ENCODE measurements at regions not wholly inside any gene's neighbourhood (a gene's known extent, or its start where the extent isn't known, plus 50 kb on each side); places are given as distances from the start of the nearest gene placed in this dataset.

DNA sequence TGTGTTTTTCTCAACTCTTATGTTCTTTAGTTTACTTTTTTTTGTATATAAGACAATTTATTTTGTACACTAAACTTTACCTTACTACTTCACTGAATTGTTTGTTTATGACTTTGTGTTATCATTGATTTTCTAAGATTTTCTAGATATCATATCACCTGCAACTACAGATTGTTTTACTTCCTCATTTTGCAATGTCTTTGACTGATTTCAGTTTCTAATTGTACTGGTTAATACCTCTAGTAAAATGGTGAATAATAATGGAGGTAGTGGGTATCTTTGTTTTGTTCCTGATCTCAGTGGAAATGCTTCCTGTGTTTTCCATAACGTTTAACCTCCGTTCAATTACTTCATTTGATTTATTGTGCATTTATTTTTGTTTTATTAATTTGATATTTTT is 490.2 kb downstream of the TLL1 start:
- DNase-seq (no peak), ATAC-seq (no peak)

DNA sequence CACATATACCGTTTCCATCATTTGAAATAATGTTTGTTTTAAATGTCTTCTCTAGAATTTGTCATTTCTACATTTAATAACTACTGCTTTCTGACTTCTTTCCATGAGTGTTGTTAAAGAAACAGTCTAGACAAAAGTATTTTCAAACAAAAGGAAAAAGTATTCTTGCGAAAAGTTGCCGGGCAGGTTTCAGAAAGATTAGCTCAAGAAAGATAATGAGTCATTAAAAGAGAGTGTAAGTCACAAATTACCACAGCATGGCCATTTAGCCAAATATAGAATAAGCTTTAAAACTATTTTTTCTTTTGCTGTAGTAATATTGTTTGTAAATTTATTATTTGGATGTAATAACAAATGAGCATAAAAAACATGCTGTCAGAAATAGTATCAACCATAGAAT is 493.0 kb downstream of the TLL1 start:
- no peak for DNase-seq
- ATAC-seq = no peak

DNA sequence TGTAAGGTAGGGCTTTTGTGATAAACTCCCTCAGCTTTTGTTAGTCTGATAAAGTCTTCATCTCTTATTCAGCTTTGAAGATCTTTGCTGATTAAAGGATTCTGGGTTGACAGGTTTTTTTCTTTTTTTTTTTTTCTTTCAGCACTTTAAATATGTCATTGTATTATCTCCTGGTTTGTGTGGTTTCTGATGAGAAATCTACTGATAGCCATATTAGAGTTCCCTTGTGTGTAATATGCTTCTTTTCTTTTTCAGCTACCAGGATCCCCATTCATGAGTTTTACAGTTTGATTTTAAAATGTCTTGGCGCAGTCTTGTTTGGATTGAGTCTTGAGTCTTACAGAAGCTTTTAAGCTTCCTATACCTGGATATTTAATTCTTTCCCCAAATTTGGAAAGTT is 504.5 kb downstream of the TLL1 start:
- ATAC-seq = no peak

DNA sequence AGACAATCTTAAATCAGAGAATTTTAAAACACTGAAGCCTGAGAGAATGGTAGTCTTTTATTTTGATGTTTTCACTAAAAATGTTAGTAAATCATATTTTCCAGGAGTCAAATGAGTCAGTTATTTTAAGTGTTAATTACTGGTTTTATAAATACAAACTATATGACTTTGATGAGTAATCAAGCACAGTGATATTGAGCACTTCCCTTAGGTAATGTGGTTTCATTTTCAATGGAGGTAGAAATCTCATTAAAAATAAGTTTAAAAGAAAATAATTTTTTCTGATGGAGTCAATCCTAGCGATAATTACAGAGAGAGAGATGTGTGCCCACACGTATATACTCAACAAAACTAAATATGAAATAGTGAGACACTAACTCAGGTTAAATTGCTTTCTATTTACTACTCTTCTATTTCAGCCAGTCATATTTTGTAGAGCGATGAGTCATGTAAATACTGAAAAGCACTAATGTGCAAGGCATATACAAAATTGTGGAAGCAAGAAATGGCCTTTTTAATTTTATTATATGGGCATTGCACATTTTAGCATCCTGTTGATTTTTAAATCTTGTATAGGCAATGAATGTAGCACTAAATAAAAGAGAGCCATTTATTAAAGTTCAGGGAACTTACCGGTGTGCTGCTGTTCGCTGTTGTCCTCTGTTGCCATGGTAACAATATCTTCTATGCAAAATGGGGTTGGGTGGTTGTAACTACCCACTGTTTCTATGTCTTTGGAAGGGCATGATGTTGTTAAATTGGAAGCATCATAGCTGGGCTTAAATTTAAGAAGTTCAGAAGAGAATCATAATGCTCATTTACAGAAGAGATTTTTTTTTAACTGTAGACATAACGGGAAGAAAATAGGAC is 513.7 kb downstream of the TLL1 start:
- no peak for DNase-seq
- no peak for ATAC-seq

More for the DNA sequence above, 504.5 kb downstream of the TLL1 start:
- DNase-seq = no peak

DNA sequence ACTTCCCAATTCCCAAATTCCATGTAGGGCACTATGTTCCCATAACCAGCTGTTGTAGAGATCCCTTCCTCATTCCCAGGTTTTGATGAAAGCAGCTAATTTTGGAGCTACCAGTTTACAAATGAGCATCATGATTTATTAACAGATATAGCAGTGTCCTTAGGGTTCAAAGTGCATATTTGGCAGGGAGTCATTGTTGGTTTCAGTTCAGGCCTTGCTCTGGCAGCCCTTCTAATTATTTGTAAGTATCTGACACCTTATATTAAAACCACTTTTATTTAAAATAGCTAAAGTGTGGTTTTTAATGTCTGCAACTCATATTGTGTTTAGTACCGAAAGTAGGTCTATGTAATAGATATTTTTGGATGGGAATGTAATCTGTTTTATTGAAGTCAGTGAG is 518.5 kb downstream of the TLL1 start:
- DNase-seq (no peak), ATAC-seq (no peak)

DNA sequence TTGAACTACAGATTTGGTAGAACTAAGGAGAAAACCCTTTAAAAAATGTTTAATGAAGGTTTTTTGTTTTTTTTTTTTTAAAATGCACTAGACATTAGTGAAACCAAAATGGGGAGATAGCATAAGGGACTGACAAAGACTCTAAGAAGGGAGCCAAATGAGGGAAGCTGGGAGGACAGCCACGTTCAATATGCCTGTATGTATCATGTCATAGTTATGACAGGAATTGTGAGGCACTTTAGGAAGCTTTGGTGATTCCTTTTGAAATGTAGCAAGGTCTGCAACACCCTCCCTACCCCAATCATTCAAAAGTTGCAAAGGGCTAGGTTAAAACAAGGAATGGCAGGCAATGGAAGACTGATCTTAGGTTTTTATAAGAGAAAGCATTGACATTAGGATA is 526.0 kb downstream of the TLL1 start:
- no peak for ATAC-seq
- DNase-seq = no peak

DNA sequence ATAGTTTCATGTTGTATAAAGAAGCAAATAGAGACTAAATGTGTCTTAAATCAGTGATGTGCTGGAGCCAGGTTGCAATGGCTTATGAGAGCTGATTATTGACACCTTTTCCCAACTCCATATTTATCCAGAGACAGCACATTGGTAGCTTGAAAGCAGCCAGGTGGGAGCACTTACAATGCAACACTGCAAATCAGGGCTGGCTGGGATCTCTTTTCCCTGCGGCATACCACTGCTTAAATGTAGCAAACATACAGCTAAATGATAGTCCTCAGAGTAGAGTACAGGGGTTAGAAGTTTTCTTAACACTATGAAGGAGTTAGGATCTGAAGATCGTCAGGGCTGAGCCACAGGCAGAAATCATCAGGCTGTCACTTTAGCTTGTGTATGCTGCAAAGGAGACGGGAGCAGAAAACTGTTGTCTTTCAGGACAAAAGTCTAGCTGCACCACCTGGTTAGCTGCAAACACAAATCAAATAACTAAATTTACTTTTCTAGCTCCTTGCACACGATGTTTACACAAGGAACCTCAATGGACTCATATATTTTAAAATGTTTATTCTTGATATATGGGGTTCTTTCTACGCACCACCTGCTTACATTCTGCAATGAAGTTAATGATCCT is 527.3 kb downstream of the TLL1 start:
- no peak for ATAC-seq

DNA sequence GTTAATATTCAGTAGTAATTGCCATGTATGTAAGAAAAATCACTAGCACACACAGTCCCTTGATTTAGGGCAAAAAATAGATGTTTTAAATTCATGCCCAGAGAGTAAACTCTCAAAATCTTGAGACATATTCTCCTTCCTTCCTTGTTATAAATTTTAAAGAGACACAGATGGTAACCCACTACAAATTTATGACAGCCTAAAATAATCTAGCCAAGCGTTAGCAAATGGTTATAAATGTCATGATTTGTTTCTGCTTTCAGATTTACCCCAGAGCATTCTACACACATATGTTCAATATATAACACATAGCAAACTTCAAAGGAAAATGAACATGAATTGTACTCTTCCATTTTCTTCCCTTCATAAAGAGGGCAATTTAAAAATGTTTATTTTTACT is 540.3 kb downstream of the TLL1 start:
- ATAC-seq = no peak
- no peak for DNase-seq

More for the DNA sequence above, 527.3 kb downstream of the TLL1 start:
- no peak for DNase-seq

DNA sequence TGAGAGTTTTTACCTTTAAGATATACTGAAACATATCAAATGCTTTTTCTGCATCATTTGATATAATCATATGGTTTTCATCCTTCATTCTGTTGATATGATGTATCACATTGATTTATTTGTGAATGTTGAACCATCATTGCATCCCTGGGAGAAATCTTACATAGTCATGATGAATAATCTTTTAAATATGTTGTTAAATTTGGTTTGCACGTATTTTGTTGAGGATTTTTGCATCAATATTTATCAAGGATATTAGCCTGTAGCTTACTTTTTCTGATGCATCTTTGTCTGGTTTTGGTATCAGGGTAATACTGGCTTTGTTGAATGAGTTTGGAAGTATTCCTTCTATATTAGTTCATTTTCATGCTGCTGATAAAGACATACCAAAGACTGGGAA is 541.4 kb downstream of the TLL1 start:
- DNase-seq (no peak), ATAC-seq (no peak)

DNA sequence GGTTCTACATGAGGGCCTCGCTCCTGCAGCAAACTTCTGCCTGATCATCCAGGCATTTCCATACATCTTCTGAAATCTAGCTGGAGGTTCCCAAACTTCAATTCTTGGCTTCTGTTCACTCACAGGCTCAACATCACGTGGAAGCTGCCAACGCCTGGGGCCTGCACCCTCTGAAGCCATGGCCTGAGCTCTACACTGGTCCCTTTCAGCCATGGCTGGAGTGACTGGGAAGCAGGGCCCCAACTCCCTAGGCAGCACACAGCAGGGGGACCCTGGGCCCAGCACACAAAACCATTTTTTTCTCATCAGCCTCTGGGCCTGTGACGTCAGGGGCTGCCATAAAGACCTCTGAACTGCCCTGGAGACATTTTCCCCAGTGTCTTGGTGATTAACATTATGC is 542.7 kb downstream of the TLL1 start:
- no peak for DNase-seq
- no peak for ATAC-seq

DNA sequence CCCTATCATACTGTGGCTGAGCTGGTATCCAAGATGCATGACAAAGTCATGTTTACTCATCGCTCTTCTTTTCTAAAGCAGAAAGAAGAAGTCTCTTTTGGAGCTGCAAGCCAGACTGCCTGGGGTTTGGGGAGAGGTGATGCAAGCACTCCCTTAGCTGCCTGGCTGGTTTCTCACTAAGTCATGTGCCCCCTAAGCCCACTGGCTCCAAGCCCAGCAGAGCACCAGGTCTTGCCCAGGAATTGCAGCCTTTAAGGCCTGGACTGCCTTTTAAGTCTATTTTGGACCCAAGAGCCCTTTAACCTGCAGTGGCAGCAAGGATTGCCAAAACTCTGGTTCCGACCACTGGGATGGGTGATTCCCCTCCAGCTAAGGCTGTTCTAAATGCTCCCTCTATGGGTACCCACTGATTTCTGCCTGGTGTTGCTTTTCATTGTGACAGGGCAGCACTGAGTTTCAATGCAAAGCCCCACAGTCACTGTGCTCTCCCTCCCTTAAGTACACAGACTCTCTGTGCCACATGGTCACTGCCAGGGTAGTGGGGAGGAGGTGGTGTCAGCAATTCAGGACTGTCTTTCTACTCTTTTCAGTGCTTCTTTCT is 548.6 kb downstream of the TLL1 start:
- DNase-seq (no peak), ATAC-seq (no peak)

DNA sequence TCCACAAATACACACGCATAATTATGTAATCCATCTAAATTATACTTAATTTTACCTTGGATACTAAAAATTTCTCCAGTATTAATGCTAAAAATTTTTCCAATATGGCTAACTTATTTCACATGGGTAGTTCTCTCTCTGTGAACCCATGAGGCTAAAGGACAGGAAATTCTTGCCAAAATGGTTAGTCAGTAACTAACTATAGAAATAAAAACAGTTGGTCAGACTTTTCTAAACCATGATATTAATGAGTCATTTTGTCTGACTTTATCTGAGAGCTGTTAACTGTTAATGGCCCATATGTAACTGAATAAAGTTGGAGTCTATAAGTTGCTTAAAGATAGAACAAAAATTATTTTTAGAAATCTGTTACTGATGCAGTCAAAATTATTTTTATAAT is 549.4 kb downstream of the TLL1 start:
- ATAC-seq (no peak), DNase-seq (no peak)

DNA sequence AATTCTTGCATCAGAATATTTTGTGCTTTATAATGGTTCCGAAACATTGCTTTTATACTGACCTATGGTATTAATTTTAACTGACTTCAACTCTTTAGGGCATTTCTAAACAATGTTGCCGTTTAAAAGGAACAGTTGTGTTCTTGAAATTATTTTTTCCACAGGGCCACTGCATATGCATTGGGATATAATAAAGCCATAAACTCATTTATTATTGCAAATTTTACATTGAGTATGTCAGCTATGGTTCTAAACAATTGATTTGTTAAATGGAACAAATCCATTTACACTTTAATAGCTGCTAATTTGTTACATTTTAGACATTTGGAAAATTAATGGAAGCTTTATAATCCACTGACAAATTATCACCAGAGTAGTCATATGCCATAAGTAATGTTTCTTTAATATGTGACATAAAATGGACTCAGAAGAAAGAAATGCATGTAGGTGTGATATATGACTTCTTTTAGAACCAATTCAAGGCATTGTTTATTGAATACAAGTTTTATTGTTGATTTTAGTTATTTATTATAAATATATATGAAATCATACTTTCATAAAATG is 553.3 kb downstream of the TLL1 start:
- ATAC-seq (no peak), DNase-seq (no peak)

DNA sequence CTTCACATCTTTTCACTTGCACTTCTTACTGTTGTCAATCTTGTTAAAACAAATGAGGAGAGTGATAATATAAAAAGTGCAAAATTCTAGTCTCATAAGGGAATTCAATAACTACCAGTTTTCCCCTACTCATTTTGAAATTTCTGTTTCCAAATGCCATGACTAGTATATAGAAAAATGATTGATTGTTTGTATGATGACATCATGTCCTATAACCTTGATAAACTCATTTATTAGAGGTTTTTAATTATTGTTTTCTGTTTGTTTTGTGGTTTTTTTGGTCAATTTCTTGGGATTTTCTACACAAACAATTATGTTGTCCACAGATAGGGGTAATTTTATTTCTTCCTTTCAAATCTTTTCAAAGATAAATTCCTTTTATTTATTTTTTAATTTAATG is 559.1 kb downstream of the TLL1 start:
- ATAC-seq = no peak
- DNase-seq = no peak

DNA sequence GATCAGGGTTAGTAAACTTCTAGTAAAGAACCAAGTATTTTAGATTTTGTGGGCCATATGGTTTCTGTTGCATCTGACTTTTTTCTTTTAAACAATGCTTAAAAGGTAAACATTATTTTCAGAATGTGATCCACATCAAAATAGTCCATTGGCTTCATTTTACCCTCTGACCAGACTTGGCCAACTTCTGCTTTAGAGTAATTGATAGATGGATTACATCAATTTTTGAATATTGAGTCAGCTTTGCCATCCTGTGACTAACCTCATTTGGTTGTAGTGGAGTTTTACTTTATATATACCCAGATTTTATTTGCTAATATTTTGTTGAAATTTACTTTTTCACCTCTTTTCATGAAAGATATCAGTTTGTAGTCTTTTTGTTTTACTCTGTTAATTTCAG is 559.8 kb downstream of the TLL1 start:
- no peak for DNase-seq
- ATAC-seq = no peak

DNA sequence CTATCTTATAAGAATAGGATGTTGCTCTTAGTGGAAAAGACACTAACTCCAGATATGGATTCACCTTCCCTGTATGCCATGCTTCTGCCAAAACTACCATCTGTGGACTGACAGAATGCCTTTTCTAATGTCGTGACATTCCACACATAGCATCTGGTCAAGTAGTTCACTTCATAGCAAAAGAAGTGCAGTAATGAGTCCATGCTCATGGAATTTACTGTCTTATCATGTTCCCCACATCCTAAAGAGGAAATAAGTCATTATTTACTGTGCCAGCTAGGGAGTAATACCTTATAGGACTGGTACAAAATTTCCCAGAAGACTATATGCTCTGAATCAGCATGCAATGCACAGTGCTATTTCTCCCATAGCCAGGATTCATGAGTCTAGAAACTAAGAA is 562.4 kb downstream of the TLL1 start:
- no peak for DNase-seq

DNA sequence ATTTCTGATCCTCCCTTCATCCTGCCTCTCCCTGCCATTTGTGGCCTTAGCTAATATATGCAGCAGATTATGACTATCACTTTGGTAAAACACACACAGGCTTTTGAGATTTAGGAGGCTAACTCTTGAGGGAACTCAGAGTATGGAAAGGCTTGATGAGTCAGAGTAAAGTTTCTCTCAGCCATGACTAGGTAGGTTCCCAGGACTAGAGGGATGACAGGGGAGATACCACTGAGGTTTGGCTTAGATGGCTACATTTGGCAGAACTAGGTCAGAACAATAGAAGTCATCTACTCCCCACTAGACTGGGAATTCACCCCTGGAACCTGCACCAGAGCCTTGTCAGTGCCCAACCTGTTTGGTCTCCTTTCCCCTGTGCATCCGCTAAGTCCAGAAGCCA is 585.7 kb downstream of the TLL1 start:
- ATAC-seq = no peak
- no peak for DNase-seq

More for the DNA sequence above, 562.4 kb downstream of the TLL1 start:
- ATAC-seq = no peak

DNA sequence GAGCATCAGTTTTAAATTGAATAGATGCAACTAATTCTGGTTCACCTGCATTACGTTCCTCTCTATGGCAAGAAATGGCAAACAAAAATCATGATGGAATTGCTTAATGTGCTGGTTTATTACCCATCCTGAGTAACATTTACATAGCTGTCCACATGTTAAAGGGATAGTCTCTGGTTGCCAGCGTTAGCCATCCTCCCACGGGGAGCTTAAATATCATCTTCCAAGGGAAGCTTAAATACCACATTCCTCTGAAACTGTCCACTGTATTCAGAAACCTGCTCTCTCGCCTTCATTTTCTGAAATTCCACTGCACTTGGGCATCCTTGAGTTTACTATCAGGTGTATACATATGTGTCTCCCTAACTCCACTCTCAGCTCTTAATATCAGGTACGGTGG is 586.6 kb downstream of the TLL1 start:
- ATAC-seq = no peak
- no peak for DNase-seq

DNA sequence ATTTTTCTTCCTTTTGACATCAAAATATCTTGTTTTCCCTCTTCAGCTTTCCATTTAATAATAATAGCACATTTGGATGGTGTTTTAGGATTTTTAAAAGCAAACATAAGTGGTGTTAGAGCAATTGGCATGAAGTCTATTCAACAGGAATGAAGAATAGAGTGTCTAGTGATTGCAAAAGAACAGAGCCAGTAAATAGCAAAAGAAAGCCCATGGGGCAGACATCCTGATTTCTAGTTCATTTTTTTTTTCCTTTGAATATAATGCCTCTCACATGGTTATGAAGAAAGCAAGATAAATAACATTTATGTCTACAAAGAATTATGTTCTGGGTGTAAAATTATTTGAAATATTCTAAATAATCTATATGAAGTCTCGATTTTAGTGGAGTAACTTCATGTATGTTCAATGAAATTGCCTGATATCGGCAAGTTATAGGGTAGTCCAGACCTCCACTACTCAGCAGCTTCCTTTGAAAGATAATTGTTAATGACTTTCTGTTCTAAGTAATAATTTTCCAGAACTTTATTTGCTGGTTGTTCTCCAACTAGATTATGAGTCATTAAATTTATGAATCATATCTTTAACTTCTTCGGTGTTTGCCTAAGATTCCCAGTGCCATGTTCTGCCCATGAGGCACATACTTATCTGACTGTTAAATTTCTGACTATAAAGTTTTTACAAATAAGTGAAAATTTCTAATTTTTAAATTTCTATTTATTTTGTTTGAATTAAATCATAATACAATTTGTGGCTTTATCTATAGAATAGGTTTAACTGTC is 587.9 kb downstream of the TLL1 start:
- ATAC-seq = no peak
- no peak for DNase-seq

DNA sequence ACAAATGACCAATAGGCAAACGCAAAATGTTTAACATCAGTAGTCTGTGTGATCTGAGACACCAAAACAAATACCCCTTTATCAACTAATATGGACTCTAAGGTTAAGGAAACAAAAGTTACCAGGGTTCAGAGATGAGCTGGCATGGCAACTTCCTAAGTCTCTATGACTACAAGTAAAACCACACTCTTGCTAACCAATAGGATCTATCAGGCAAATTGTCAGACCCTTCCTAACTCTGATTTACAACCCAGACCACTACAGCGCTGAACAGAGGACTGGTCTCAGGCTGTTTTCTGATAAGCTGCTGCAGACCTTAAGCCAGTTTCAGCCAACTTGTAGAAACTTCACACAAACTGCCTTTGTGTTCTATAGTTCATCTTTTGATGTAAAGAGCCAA is 608.0 kb downstream of the TLL1 start:
- ATAC-seq (no peak), DNase-seq (no peak)

DNA sequence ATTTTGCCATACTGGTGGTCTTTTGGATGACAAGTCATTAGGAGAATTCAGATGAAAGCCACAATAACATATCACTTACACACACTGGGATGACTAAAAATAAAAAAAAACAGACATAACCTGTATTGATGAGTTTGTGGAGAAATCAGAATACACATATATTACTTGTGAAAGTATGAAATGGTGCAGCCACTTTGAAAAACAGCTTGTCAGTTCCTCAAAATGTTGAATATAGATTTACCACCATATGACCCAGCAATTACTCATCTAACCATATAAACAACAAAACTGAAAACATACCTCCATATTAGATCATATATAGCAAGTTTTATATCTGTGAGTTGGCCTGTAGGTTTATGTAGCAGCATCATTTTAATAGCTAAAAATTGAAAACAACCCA is 608.7 kb downstream of the TLL1 start:
- ATAC-seq = no peak
- DNase-seq = no peak

DNA sequence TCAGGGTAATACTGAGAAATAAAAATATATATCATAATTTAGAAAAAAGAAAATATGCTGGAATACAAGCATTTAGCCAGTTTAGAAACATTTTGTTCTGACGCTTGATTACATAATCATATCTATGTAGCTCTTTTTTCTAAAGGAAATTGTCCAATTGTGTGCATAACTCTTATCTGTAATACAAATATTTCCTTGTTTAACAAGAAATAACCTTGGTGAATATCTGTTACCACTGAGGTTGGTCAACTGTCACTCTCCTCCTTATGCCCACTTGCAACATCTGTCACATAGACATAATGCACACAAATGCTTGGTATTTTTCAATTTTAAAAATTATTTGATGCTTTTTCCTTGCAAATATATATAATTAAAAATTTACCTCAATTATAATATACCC is 609.7 kb downstream of the TLL1 start:
- ATAC-seq = no peak

More for the DNA sequence above, 609.7 kb downstream of the TLL1 start:
- no peak for DNase-seq
